Mammary epithelial cell (primary cell): ENCODE measurements at regions not wholly inside any gene's neighbourhood (a gene's known extent, or its start where the extent isn't known, plus 50 kb on each side); places are given as distances from the start of the nearest gene placed in this dataset.

Source experiments
- CTCF ChIP-seq, 2 donors: IDR thresholded peaks in 1 of 2; conservative IDR thresholded peaks in 1 of 2; 2 replicates each; pipeline ENCODE4 v1.5.1; 2011 to 2012; ENCODE audit warnings: inconsistent platforms in 2 of 2, low read length in 2 of 2, mild to moderate bottlenecking in 2 of 2, control low read depth in 1 of 2, low read depth in 1 of 2; ENCODE audit not compliant: insufficient read depth in 1 of 2; ENCODE audit errors: extremely low read depth in 1 of 2
- EZH2 ChIP-seq: IDR thresholded peaks from 2 replicates; pipeline ENCODE4 v1.6.1; 2012; ENCODE audit warnings: low read length, inconsistent platforms, borderline replicate concordance

GRCh38 chr13:50712881-50713280 lies 130.6 kb downstream of the DLEU7 start:
- TF ChIP-seq EZH2, result no peak
- TF ChIP-seq CTCF (conservative IDR thresholded peaks at IDR 0.05 in 1 of 2, IDR thresholded peaks at IDR 0.05 in 1 of 2; ENCODE audit: extremely low read depth in 1 of 2, insufficient read depth in 1 of 2, low read depth in 1 of 2, low read length in 2 of 2), result no peak
